ENCODE measurements at regions not wholly inside any gene's neighbourhood (a gene's known extent, or its start where the extent isn't known, plus 50 kb on each side); places are given as distances from the start of the nearest gene placed in this dataset.
"Not testable (repeated sequence)": the region's sequence is repeated elsewhere in the genome, so short reads cannot be mapped to it uniquely, and the experiment has no call there.

DNA sequence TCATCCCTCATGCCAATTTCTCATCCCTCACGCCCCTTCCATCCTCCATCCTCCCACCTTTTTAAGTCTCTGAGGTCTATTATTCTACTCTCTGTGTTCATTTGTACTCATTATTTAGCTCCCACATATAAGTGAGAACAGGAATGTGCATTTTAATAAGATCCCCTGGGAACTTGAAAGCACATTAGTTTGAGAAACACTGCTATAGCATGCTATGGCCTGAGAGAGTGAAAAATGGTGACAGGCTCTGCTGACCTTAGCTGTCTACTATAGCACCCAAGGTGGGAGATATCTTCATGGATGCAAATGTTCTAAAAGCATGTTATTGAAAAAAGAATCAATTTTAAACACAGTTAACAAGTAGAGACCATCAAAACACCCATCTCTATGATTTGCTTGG, 712.0 kb downstream of the TFAP2A start:
- in situ Hi-C loops (cut with HindIII; ENCODE audit: low sequenced_read_pairs), result no loop called here
- TF ChIP-seq, protein P1, sequence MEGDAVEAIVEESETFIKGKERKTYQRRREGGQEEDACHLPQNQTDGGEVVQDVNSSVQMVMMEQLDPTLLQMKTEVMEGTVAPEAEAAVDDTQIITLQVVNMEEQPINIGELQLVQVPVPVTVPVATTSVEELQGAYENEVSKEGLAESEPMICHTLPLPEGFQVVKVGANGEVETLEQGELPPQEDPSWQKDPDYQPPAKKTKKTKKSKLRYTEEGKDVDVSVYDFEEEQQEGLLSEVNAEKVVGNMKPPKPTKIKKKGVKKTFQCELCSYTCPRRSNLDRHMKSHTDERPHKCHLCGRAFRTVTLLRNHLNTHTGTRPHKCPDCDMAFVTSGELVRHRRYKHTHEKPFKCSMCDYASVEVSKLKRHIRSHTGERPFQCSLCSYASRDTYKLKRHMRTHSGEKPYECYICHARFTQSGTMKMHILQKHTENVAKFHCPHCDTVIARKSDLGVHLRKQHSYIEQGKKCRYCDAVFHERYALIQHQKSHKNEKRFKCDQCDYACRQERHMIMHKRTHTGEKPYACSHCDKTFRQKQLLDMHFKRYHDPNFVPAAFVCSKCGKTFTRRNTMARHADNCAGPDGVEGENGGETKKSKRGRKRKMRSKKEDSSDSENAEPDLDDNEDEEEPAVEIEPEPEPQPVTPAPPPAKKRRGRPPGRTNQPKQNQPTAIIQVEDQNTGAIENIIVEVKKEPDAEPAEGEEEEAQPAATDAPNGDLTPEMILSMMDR (IDR thresholded peaks at IDR 0.05; ENCODE audit: low read depth, low read length, missing control alignments), result no peak
- no peak for DNase-seq (ENCODE audit: low read depth)

DNA sequence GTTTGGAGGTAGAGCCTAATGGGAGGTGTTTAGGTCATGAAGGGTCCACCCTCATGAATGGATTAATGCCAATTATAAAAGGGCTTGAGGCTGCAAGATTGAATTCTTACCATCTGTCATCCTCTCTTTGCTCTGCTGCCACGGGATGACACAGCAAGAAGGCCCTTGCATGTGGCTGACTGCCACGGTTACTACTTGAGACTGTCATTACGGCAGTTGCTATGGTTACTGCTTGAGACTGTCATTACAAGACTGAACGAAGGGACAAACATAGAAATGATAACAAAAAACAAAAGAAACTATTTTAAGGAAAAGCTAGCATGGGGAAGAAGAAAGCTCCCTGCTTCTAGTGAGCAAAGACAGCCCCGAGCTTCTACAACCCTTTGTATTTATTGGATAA, 715.0 kb downstream of the TFAP2A start:
- H3K4me3 ChIP-seq (ENCODE audit: low read depth, low read length), result no peak overlapping the region
- in situ Hi-C loops (cut with HindIII; ENCODE audit: low sequenced_read_pairs), result no loop called here
- no peak for DNase-seq (ENCODE audit: low read depth)
- TF ChIP-seq, protein P1 (IDR thresholded peaks at IDR 0.05; ENCODE audit: low read depth, low read length, missing control alignments), result no peak

More for the DNA sequence above, 712.0 kb downstream of the TFAP2A start:
- no peak overlapping the region for H3K4me3 ChIP-seq (ENCODE audit: low read depth, low read length)

DNA sequence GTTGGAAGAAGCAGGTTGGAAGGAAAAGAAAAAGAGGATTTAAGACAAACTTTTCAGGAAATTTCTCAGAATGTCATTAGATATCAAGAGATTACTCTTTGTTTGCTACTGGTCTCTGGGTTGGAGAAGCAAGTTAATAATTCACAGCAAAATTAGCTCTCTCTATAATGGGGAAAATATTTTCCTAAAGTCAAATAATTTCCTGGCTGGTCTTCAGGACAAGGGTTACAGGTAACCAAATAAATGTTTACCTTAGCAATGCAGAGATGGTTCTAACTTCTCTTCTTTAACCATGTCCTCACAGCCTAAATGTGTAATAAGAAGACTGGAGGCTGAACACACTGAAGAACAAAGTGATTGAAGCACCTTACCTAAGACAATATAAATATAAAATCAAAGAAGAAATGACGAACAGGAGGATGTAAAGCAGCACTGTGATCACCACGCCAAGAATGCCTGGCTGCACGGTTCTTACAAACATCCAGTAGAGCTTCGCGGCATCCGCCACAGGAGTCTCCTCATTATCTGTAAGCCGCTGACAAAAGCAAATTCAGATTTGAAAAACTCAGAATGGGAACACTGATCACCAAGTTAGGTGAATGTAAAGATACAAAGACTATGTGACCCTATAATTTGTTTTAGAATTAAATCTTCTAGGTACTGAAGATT, 717.5 kb downstream of the TFAP2A start:
- TF ChIP-seq, protein P1 (IDR thresholded peaks at IDR 0.05; ENCODE audit: low read depth, low read length, missing control alignments), result no peak
- H3K4me3 ChIP-seq (ENCODE audit: low read depth, low read length), result no peak overlapping the region
- in situ Hi-C loops (cut with HindIII; ENCODE audit: low sequenced_read_pairs), result no loop called here
- DNase-seq (ENCODE audit: low read depth), result no peak

DNA sequence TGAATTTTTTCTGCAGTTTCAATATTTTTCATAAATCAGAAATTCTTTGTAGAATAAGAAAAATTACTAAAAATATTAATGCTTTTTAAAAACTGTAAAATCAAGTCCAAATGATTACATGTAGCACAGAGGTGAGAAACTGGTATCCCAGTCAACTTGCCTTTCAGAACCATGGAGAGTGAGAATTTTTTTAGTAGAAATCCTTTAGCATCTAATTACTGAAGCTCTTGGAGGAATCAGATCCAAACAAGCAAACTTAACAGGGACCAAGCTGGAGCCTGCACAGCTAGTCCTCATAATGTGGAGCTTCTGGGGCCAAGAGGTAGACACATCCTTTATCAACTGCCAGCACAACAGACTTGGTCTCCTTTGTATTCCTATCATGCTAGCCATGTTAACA, 724.5 kb downstream of the TFAP2A start:
- TF ChIP-seq, protein P1 (IDR thresholded peaks at IDR 0.05; ENCODE audit: low read depth, low read length, missing control alignments), result no peak
- no peak for DNase-seq (ENCODE audit: low read depth)
- in situ Hi-C loops (cut with HindIII; ENCODE audit: low sequenced_read_pairs), result no loop called here
- no peak overlapping the region for H3K4me3 ChIP-seq (ENCODE audit: low read depth, low read length)

DNA sequence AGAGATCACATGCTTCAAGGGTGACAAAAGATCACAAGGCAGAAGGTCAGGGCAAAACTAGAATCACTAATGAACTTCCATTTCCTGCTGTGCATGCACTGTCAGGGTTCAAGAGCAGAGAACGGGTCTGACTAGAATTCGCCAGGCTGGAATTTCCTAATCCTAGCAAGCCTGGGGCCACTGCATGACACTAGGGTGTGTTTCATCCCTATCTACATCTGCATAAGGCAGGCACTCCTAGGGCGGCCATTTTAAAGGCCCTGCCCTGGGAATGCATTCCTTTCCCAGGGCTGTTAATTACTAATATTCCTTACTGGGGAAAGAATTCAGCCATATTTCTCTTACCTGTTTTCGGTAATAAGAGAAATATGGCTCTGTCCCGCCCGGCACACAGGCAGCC, 734.1 kb downstream of the TFAP2A start:
- H3K4me3 ChIP-seq (ENCODE audit: low read depth, low read length); in situ Hi-C loops (cut with HindIII; ENCODE audit: low sequenced_read_pairs); DNase-seq (ENCODE audit: low read depth): not testable (repeated sequence)

DNA sequence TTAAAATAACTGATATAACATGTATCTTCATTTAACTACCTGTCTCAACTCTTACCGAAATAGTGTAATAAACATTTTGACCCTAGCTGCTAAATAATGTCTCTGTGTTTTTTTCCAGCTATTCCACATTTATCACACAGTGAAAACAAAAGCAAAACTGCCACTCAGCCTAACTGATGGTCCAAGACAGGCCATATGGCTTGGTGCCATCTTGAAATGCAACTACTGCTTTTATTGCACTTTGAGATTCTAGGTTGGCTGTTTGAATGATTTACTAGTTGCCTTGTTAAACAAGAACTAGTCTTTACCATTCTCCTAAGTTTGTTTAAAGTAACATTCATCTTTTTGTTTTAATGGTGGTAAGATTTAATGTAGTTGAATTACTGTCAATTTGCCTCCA, 739.8 kb downstream of the TFAP2A start:
- in situ Hi-C loops (cut with HindIII; ENCODE audit: low sequenced_read_pairs), result no loop called here
- TF ChIP-seq, protein P1 (IDR thresholded peaks at IDR 0.05; ENCODE audit: low read depth, low read length, missing control alignments), result no peak
- no peak overlapping the region for H3K4me3 ChIP-seq (ENCODE audit: low read depth, low read length)
- DNase-seq (ENCODE audit: low read depth), result no peak

DNA sequence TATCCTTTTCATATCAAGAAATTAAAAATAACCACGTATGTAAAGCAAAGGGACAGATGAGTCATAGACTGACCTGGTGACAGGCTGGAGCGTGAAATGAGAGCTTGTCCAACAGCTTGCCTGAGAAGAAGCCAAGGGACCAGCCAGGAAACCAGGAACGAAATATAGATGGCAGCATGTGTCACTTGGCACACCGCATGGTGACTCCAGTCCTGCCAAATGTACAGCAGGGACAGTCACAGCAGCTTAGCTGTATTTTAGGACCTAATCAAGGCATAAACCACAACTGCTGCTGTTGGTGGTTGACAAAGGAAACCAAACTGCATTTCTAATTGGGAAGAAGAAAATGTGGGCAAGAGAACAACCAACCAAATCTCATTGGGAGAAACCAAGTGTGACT, 755.0 kb downstream of the TFAP2A start:
- TF ChIP-seq, protein P1 (IDR thresholded peaks at IDR 0.05; ENCODE audit: low read depth, low read length, missing control alignments), result no peak
- in situ Hi-C loops (cut with HindIII; ENCODE audit: low sequenced_read_pairs), result no loop called here
- H3K4me3 ChIP-seq (ENCODE audit: low read depth, low read length), result no peak overlapping the region
- DNase-seq (ENCODE audit: low read depth), result no peak
